HTR-8/SVneo (cell line): ENCODE measurements at regions not wholly inside any gene's neighbourhood (a gene's known extent, or its start where the extent isn't known, plus 50 kb on each side); places are given as distances from the start of the nearest gene placed in this dataset.

Source experiments
- DNase-seq: peaks from one replicate; pipeline ENCODE4 v3.0.0; 2011; ENCODE audit warnings: low spot score, mixed read lengths; ENCODE audit not compliant: insufficient read length
- FAIRE-seq: peaks from 2 replicates; lab custom pipeline; 2011; peaks lifted over from hg19 to GRCh38; lab: Jason Lieb, UNC

DNA sequence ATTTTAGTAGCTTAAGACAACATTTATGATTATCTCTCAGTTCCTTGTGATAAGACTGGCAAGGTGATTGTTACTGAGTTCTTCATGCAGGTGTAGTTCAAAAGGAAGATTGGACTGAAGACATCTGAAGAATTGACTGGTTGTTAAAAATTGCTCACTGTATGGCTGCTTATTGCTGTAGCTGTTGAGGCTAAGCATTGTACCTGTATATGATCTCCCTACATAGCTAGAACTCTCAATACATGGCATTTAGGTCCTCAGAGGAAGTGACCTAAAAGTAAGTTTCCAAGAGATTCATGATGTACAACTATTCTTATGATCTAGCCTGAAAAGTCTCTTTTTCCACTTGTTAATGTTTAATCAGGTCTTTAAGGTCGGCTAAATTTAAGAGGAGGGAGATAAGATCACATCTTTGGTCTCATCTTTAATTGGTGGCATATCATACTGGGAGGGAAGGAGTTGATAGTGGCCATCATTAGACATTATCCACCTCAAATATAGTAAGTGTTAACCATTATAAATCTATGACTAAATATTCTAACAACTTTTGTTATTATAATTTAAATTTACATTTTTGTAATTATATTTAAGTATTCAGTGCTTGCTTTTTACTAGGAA lies 401.2 kb upstream of the EPHA7 start:
- DNase-seq (no peak), FAIRE-seq (no peak)

DNA sequence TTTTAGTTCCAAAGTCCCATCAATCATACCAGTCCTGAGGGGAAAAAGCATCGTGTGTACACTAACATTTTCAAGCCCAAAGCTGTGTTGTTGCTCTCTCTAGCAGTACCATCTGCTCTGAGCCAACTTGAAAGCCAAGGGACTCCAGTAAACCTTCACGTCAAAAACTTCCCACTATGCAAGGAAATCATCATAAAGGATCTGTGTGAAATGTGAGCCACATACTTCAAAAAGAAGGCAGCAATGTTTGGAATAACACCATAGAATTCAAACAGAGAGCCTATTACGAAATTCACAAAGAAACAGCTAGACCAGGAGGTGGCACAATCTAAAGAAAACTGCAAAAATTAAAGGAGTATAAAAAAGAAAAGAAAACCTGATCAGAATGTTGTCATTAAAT lies 399.8 kb upstream of the EPHA7 start:
- FAIRE-seq (no peak), DNase-seq (no peak)

DNA sequence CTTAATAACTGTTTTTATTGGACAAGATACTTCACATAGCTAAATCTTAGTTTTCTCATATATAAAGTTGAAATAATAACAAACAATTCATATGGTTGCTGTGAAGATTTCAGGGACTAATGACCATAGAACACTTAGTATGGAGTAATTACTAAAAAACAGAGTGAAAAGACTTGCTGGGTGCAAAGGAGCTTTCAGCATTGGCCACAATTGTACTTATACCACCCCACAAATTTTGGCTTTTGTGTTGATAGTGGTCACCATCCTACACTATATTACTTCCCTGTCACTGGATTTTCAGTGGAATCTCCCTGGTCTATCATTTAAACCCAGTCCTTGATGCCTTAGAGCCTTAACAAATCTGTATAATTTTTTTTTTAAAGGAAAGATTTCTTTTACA lies 398.6 kb upstream of the EPHA7 start:
- FAIRE-seq, result no peak
- no peak for DNase-seq

DNA sequence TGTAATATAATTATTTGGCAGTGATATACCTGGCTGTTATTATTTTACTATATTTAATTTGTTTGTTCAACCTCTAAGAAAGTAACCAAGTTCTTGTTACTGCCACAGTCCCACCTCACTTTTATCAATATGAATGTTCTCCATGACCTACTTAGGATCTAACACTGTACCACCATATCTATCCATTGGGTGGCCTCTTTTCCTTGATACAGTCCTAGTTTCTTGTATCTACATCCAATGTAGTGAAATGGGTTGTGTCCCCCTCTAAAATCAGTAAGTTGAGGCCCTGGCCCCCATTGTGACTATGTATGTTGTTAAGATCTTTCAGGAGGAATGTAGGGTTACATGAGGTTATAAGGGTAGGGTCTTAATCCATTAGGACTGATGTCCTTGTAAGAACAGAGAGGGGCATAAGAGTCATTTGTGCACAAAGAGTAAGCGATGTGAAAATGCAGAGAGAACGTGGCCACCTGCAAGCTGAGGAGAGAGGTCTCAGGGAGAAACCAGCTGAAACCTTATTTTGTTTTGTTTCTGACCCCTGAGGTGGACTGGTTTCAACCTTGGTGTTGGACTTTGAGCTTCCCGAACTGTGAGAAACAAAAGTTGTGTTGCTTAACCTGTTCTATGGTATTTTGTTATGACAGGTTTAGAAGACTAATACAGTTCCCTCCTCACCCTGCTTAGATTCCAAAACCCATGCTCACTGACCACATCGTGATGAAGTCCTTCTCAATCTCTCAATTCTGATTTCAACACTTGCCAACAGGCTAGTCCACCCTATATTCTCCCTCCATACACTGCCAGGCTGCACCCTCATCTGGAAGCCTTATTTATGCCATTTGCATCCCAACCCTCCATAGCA lies 387.3 kb upstream of the EPHA7 start:
- DNase-seq (no peak), FAIRE-seq (no peak)

DNA sequence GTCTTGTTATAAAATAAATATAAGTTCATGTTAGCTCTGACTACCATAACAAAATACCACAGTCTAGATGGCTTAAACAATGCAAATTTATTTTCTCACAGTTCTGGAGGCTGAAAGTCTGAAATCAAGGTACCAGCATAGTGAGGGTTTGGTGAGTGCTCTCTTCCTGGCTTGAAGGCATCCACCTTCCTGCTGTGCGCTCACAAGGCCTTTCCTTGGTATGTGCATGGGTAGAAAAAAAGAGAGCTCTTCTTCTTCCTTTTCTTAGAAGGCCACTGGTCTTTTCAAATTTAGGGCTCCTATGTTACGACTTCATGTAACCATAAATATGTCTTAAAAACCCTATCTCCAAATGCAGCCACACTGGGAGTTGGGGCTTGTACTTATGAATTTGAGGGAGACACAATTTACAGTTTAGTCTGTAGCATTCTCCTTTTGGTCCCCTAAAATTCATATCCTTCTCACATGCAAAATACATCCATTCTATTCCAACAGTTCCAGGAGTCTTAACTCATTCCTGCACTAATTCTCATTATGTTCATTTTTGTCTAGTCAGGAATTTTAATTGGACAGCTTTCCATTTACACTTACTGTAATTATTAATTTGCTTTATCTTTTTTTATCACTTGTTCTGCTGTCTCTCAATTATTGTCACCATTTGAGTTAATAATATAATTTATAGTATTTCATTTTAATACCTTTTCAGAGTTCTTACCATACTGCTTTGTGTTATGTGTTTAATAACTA lies 381.9 kb upstream of the EPHA7 start:
- DNase-seq (no peak), FAIRE-seq (no peak)

DNA sequence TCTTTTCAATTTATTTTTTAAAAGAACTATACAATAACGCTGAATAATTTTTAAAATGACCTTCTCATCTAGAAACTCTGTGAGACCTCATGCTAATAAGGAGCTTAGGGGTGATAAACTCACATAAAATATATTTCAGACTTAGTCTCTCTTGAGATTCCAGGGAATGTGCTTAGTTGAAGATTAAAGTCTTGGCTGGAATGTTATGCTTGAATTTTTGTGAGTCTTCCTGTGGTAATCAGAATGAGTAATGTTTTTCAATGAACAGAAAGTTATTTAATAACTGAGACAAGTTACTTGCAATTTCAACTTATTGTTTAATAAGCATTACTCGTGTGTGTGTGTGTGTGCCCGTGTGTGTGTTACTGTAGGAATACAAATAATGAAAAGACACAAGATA lies 379.9 kb upstream of the EPHA7 start:
- DNase-seq (no peak), FAIRE-seq (no peak)

DNA sequence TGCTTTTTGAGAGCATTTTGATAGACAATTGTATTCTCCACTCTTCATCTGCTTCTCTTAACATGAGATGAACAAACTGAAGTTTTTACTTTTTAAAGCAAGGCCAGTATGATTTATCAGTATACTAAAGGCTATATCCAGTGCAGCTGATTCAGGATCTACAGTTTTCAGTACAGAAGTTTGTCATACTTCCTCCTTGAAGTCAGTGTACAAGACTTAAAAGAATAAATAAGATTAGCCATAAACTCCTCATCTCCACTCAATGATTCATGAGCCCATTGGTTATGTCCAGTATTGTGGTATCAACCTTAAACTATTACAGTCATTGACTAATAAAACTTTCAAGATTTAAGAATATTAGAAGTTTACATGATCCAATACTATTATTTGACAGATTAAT lies 374.8 kb upstream of the EPHA7 start:
- FAIRE-seq (no peak), DNase-seq (no peak)

DNA sequence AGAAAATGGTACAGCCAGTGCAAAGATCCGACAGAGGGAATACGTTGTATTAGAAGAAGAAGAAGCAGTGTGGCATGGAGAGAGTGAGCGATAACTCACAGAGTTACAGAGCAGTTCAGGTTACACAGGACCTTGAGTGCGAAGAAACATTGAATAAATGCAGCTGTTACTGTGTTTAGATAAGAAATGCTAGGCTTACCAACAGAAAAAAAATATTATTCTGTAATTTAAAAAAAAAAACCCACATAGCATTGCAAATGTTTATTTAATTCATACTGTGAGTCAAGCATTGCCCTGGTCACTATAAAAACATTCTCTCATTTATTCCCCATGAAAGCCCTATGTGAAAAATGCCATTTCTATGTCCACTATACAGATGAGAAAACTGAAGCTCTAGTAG lies 373.4 kb upstream of the EPHA7 start:
- DNase-seq (no peak), FAIRE-seq (no peak)

DNA sequence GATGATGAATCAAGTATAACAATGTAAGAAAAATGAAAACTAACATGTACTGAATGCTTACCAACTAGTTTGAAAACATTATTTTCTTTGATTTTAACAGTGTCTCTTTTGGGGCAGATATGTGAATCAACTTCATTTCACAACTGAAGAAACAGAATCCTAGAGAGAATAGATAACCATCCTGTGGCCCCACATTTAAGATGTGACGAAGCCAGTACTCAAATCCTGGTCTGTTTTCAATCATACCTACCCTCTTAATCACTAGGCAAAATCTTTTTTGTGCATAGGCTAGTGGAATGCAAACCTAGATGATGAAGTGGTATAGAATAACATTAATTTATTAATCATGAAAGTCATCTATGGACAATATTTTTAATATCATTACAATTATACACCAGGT lies 371.6 kb upstream of the EPHA7 start:
- no peak for DNase-seq

DNA sequence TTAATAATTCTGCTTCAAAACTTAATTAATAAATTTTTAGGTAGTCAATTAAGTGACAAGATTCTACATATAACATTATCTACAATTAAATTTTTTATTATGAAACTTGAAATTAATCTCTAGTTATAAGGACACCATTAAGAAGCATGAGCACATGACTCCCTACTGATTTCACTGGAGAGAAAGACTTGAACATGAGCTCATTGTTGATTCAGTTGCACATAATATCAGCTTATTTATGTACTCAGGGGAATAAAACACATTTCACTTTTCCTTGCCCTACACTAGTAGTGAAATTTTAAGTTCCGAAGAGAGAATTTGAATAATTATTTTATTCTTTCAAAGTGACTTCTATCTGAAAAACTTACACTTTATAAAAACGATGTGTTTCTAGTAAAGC lies 370.2 kb upstream of the EPHA7 start:
- FAIRE-seq (no peak), DNase-seq (no peak)

More for the DNA sequence above, 371.6 kb upstream of the EPHA7 start:
- FAIRE-seq, result no peak

DNA sequence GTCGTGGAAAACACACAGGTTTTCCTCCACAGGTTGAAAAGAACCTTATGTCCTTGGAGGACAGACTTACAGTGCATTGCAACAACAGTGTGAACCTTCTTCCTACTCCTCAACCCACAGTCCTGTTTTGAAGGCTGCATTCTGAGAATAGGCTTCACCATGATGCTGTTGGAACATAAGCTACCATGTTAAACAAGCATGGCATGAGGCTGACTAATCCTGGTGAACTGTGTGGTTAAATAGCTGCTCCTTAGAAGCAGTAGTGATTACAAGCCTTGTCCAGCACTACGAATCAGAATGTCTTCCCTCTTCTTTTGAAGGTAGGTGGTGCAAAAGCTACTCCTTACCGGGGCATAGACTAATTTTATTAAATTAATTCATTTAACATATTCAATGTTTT lies 368.5 kb upstream of the EPHA7 start:
- no peak for DNase-seq
- no peak for FAIRE-seq

DNA sequence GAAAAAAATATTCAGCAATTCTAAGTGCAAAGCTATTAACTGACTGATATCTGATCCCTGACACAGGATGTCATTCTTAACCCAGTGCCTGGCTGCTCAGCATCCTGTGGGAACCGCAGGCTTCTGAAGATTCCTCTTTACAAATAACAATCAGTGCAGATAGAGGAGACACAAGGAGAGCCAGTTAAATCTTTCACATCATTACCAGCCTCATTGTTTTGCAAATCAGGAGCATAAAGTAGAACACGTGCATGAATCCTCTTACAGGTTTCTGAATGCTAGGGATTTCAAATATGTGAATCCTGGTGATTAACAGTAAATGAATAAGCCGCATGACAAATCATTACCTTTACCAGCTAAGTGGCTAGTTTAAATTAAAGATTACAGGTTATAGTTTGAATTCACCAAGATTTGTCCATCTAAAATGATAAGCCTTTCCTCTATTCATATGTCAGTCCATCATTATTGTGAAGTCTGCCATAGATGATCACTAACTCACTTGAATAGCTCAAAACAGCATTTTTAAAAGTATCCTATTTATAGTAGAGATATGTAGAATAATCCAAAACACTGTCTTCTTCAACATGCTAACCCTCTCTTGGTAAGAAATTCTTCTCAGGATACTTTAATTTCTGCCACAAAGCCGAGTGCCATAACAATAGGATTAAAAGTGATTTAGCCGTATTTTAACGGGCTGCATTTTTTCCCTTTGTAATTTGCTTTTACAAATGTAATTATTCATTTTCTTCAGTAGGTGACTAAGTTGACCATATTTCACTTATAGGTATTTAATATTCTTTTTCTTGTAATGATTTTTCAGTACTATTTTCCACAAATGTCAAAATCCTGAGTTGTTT lies 367.3 kb upstream of the EPHA7 start:
- DNase-seq (no peak), FAIRE-seq (no peak)

DNA sequence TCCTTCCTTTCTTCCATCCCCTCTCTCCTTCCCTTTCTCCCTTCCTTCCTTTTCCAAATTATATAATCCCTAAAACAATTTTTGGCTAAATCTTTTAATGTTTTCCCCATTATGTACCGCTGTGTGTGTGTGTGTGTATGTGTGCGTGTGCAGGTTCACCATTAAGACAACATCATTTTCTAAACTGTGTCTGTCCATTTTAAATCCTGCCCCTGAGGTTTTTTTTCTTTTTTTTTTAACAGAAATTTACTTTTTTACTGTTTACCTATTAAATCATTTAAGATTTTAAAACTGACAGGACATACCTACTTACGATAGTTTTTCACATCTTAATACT lies 366.3 kb upstream of the EPHA7 start:
- DNase-seq (no peak), FAIRE-seq (no peak)

DNA sequence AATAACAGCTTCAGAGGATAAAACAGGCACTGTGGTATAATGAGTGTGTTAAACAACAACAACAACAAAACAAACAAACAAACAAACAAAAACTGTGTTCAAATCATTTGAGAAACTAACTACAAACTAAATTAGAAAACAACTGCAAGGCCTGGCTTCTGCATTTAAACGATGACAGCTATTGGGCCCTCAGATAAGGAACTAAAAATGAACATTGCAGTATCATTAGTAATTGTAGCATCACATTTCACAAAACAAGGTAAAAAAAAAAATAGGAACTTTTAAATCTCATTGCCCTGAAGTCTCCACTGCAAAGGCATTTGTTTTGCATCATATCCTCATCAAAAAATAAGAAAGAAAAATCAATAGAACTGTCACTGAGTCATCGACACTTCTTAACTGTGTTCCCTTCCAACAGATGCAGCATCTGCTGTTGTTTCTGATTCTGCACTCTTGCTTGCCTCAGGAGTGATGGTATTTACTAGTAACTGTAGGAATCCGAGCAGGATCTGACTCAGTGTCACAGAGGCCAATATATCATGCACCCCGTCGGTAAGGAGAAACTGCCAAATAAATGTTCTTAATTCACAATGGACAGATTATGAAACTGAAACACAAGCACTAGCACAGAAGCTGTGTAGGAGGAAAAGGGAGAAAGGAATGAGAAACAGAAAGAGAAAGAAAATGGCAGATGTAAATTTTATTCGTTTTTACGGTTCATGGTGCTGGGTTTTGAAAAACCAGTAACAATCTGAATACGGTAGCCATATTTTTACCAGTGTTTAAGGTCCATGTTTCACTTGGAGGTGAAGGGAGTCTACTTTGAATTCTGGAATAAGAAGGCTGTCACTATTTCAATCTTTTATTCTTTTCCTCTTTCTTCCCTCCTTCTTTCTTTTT lies 365.7 kb upstream of the EPHA7 start:
- DNase-seq (no peak), FAIRE-seq (no peak)

DNA sequence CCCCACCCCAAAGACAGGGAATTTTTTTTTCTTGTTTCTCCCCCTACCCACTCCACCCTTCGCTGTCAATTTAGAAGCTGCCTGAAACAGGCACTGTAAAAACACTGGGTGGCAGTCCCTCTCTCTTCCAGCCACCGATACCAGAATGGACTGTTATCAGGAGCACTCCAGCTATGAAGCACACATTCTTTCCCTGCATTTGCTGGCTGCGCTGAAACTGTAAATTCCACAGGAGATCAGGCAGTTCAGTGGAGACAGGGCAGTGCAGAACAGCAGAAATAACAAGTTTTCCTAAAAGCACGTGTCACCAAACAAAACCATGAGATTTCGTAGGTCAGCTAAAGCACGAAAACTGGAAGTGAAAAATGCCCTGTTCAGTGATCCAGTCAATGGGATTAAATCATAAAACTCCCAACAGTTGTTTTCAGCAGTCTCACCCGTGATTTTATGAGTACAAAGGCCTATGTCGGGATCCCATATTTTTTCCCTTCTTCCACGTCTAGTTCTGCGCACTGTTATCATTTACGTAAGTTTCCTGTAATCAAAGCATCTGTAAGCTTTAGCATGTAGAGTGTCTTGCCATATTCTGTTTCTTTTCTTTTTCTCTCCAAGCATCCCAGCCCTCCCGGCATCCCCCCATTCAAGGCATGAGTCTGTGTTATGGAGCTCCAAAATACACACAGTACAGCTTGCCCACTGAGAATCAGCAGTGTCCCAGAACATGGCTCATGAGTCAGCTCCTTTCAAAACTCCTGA lies 359.9 kb upstream of the EPHA7 start:
- DNase-seq, result no peak

DNA sequence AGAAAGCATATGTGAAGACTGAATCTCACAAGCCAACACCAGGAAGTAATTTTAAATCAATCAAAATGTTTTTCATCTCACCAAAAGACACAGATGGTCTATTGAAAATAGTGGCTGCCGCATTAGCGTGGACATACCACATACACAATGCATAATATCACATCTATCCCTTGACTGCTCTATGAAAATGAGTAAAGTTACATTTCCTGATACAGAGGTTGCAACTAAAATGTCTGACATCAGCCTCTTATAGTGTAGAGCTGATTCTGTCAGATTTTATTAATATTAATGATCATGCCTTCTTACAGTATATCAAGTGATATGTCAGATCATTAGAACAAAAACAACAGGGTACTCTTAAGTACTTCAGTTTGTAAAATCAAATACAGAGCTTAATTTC lies 339.8 kb upstream of the EPHA7 start:
- FAIRE-seq (no peak), DNase-seq (no peak)

More for the DNA sequence above, 359.9 kb upstream of the EPHA7 start:
- no peak for FAIRE-seq

DNA sequence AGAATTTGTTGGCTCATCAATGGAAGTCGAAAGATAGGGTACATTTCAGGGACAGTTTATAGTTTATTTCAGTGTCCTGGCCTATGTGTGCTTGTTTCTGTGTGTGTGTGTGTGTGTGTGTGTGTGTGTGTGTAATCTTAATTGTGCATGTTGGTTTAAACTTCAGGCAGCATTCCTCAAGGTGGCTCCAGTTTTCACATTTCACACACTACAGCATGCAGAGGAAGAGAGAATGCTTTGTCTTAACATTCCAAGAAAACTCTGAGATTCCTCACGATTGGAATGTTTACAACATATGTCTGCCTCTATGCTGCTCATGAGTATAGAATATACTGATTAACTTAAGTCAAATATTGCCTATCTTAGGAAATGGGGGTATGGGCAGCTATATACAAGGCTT lies 332.6 kb upstream of the EPHA7 start:
- DNase-seq, result no peak
- no peak for FAIRE-seq

DNA sequence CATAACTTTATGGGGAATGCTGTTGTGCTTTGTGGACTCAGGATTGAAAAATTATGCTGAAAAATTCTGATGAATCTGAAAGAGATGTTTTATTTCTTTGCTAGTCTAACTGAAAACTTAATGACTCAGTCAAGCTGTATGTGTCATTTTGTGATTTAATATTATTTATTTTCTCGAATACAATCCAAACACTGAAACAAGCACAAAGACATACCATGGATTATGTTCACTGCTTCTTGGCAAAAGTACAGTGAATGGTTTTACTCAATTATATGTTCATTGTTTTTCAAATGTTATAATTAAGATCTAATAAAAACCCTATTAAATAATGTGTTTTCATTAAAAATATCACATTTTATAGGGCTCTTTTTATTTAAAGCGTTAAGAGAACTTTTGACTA lies 330.6 kb upstream of the EPHA7 start:
- no peak for FAIRE-seq
- DNase-seq, result no peak

DNA sequence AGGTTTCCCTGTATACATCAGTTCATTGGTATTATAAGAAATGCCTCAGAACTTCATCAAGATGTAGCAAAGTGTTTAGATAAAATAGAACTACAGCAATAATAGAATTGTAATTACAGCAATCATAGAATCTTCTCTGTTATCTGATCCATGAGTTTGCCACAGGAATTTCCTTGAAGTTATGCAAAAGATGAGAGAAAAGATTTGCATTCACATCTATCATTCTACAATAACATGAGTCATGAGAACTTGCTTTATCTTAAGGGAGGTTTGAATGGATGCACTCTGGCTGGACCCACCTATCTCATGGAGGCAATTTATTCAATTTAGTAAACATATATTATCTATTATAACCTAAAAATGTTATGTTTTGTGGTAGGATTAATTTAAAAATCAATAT lies 329.8 kb upstream of the EPHA7 start:
- no peak for FAIRE-seq
- no peak for DNase-seq
